Fibroblast of lung (primary cell): ENCODE measurements at regions not wholly inside any gene's neighbourhood (a gene's known extent, or its start where the extent isn't known, plus 50 kb on each side); places are given as distances from the start of the nearest gene placed in this dataset.

Source experiments
- CTCF ChIP-seq, 2 donors: IDR thresholded peaks in 1 of 2; conservative IDR thresholded peaks in 1 of 2; 1 replicate in 1 of 2; 2 replicates in 1 of 2; pipeline ENCODE4 v1.5.1; 2011 to 2012; ENCODE audit warnings: low read length in 2 of 2, control low read depth in 1 of 2, inconsistent platforms in 1 of 2, low read depth in 1 of 2, mild to moderate bottlenecking in 1 of 2
- EZH2 ChIP-seq: IDR thresholded peaks from 2 replicates; pipeline ENCODE4 v1.5.1; 2012; ENCODE audit warnings: low read length, control low read depth, mild to moderate bottlenecking; ENCODE audit errors: missing control alignments

GRCh38 chr11:96708219-96708878, 318.5 kb downstream of the JRKL start:
- TF ChIP-seq CTCF (conservative IDR thresholded peaks at IDR 0.05 in 1 of 2, IDR thresholded peaks at IDR 0.05 in 1 of 2; ENCODE audit: low read depth in 1 of 2, low read length in 2 of 2) = no peak
- TF ChIP-seq EZH2 = no peak
